Activated CD4-positive, alpha-beta T cell treated with anti-CD3 and anti-CD28 coated beads, Interleukin-10, Interleukin-2, amounts not matched to agents 100 ng/mL and 50 ng/mL, durations not matched to agents 16 hours and 8 hours (primary cell): ENCODE measurements at regions not wholly inside any gene's neighbourhood (a gene's known extent, or its start where the extent isn't known, plus 50 kb on each side); places are given as distances from the start of the nearest gene placed in this dataset.
"Not testable (repeated sequence)": the region's sequence is repeated elsewhere in the genome, so short reads cannot be mapped to it uniquely, and the experiment has no call there.

Source experiments
- DNase-seq: peaks from one replicate; pipeline ENCODE4 v3.0.0-alpha.2; 2020

DNA sequence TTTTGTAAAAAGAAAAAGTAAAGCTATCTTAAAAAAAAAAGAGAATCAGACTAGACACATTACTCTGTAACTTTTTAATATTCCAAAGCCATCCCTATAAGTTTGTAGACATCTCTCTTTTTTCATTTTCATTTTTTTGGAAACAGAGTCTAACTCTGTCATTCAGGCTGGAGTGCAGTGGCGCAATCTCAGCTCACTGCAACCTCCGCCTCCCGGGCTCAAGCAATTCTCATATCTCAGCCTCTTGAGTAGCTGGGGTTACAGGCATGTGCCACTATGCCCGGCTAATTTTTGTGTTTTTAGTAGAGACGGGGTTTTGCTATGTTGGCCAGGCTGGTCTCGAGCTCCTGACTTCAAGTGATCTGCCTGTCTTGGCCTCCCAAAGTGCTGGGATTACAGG, 51.4 kb upstream of the ANKH start:
- not testable (repeated sequence) for DNase-seq

DNA sequence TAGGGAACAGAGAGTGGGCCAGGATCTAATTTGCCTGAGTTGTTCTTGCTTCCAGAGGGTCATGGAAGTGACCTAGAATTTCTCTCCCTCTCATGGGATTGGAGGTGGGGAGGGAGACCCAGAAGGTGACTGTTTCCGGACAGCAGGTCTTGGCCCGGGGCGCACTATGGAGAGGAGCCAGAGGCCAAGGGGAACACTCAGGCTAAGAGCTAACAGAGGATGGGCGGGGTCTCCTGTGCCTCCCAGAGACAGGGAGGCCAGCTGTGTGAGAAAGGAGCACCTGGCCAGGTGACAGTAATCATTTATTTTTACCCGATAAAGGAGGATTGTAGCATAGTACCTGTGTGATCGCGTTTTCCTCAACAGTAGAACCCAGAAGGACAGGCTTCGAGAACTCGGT, 50.9 kb upstream of the ANKH start:
- no peak for DNase-seq
